ENCODE measurements at regions not wholly inside any gene's neighbourhood (a gene's known extent, or its start where the extent isn't known, plus 50 kb on each side); places are given as distances from the start of the nearest gene placed in this dataset.

DNA sequence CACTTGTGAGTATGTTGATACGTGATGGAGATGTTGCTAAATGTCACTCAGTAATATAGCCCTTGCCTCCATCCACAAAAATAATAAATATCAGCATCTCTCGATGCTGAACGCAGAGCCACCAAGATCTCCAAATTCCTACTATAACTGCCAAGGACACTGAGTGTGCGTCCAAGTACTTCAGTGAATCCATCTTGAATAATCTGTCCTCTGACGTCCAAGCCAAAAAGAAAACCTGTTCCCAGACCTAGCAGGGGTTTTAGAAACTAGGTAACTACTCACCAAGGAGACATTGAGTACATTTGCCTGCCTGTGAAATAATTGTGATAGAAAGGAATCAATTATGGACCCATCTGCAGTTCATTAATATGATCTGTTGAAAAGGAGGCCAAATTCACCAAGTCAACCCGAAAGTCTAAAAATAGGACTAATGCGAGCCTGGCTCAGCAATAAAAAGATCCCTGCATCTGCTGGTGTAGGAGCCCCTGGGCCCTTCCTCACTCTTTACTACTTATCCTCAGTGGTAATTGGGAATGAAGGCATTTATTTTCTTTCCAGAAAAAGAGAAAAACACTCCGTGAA, 226.9 kb upstream of the IRF2BP2 start:
- Mint-ChIP-seq H3K27me3 (ENCODE audit: low read depth) (no peaks in the 10 kb centered on the region), H3K27ac (ENCODE audit: unreplicated experiment) (no peak overlapping the region), H3K9me3 (peaks cover 2% of the 10 kb centered on the region), H3K4me1 (peaks cover 19% of the 10 kb centered on the region), H3K36me3 (ENCODE audit: low read depth) (no peaks in the 10 kb centered on the region), H3K4me3 (no peak overlapping the region)
- TF ChIP-seq, protein P1, sequence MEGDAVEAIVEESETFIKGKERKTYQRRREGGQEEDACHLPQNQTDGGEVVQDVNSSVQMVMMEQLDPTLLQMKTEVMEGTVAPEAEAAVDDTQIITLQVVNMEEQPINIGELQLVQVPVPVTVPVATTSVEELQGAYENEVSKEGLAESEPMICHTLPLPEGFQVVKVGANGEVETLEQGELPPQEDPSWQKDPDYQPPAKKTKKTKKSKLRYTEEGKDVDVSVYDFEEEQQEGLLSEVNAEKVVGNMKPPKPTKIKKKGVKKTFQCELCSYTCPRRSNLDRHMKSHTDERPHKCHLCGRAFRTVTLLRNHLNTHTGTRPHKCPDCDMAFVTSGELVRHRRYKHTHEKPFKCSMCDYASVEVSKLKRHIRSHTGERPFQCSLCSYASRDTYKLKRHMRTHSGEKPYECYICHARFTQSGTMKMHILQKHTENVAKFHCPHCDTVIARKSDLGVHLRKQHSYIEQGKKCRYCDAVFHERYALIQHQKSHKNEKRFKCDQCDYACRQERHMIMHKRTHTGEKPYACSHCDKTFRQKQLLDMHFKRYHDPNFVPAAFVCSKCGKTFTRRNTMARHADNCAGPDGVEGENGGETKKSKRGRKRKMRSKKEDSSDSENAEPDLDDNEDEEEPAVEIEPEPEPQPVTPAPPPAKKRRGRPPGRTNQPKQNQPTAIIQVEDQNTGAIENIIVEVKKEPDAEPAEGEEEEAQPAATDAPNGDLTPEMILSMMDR (conservative IDR thresholded peaks at IDR 0.05) = no peak
- DNase-seq (ENCODE audit: low read depth, low spot score) = no peak

DNA sequence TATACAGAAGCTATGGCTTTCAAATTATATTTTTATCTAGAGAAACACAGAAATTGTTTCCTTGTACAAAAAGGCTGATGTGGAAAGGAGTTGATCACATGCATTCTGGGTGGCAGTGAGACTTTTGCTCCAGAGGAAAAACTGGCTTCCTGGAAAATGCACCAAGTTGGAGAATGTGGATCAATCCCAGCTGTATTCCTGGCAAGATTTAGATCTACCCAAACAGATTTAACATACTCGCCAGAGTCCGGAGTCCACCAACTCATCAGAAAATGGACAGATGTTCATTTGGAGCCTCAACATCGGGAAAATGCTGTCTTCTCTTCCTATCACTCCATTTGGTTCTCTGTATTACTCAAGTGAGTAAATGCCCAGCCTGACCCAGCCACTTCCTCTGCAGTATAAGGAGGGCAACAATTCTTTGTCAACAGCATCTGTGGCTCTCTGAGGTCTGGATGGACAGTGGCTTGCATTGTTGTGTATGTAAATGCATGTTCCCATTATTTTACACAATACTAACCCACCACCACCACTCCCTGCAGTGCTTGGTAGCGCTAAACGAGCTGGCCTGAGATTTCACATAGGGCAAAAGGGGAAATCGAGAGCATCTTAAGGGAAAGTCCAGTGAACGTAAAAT, 226.2 kb upstream of the IRF2BP2 start:
- H3K4me3 Mint-ChIP-seq = no peak overlapping the region
- H3K9me3 Mint-ChIP-seq = peaks cover 2% of the 10 kb centered on the region
- no peaks in the 10 kb centered on the region for H3K27me3 Mint-ChIP-seq (ENCODE audit: low read depth)
- H3K4me1 Mint-ChIP-seq = peaks cover 14% of the 10 kb centered on the region
- no peak overlapping the region for H3K27ac Mint-ChIP-seq (ENCODE audit: unreplicated experiment)
- TF ChIP-seq, protein P1 (conservative IDR thresholded peaks at IDR 0.05) = no peak
- DNase-seq (ENCODE audit: low read depth, low spot score) = no peak
- H3K36me3 Mint-ChIP-seq (ENCODE audit: low read depth) = no peaks in the 10 kb centered on the region

DNA sequence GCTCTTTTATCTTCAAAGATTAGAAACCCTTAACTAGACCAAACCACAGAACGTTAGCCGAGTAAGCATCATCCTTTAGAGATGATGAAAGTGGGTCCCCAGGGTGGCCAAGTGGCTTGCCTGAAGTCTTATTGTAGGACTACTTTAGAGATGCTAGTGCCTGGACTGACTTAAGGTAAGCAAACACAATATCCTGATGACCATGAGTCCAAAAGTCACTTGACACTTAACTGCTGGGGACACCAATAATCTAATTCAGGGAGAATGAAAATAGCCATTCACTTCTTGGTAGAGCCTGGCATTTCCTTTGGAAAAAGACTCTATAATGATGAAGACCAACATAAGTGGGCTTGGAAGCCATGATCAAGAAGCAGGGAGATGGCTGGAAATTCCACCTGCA, 225.3 kb upstream of the IRF2BP2 start:
- TF ChIP-seq, protein P1 (conservative IDR thresholded peaks at IDR 0.05) = no peak
- Mint-ChIP-seq H3K4me1 (peaks cover 14% of the 10 kb centered on the region), H3K36me3 (ENCODE audit: low read depth) (no peaks in the 10 kb centered on the region), H3K27me3 (ENCODE audit: low read depth) (no peaks in the 10 kb centered on the region), H3K27ac (ENCODE audit: unreplicated experiment) (no peak overlapping the region), H3K4me3 (no peak overlapping the region), H3K9me3 (peaks cover 2% of the 10 kb centered on the region)
- no peak for DNase-seq (ENCODE audit: low read depth, low spot score)

DNA sequence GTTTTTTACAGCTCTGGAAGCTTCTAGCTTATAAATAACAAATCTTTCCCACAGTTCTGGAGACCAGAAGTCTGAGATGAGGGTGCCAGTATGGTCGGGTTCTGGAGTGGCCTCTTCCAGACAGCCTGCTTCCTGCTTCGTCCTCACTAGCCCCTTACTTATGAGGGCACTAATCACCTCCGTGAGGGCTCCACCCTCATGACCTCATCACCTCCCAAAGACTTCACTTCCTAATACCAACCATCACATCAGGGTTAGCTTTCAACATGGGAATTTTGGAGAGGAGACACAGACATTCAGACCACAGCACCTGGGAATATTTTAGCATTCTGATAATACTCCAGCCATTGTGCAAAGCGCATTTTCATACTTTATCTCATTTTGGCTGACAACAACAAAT, 223.7 kb upstream of the IRF2BP2 start:
- DNase-seq (ENCODE audit: low read depth, low spot score) = no peak
- Mint-ChIP-seq H3K27ac (ENCODE audit: unreplicated experiment) (no peak overlapping the region), H3K4me1 (peaks cover 10% of the 10 kb centered on the region), H3K4me3 (no peak overlapping the region), H3K36me3 (ENCODE audit: low read depth) (no peaks in the 10 kb centered on the region), H3K9me3 (peaks cover 5% of the 10 kb centered on the region), H3K27me3 (ENCODE audit: low read depth) (no peaks in the 10 kb centered on the region)
- TF ChIP-seq, protein P1 (conservative IDR thresholded peaks at IDR 0.05) = no peak

DNA sequence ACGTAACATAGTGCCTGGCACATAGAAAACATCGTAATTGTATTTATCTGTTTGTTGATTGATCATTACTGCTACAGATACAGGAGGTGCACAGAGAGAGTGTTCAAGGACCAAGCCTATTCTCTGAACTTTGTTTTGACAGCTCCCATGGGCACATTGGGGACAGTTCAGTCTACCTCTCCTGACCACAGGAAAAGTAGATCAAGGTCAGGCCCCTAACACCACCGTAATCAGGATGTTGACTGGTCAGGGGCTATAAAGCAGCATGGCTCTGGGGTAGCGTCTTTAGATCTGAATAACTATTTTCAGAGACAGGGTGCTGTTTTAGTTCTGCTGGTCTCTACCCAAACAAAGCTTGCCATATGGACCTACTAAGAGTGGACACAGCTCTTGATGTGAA, 223.1 kb upstream of the IRF2BP2 start:
- no peak for DNase-seq (ENCODE audit: low read depth, low spot score)
- Mint-ChIP-seq H3K9me3 (peaks cover 5% of the 10 kb centered on the region), H3K36me3 (ENCODE audit: low read depth) (no peaks in the 10 kb centered on the region), H3K4me3 (no peak overlapping the region), H3K27ac (ENCODE audit: unreplicated experiment) (no peak overlapping the region), H3K4me1 (peaks cover 8% of the 10 kb centered on the region), H3K27me3 (ENCODE audit: low read depth) (no peaks in the 10 kb centered on the region)
- TF ChIP-seq, protein P1 (conservative IDR thresholded peaks at IDR 0.05) = no peak

Measured in neural crest cell (in vitro differentiated cells).